Testis (tissue), 2 donors: ENCODE measurements at regions not wholly inside any gene's neighbourhood (a gene's known extent, or its start where the extent isn't known, plus 50 kb on each side); places are given as distances from the start of the nearest gene placed in this dataset.

Source experiments
- CTCF ChIP-seq, 3 experiments: fragments of 450-650 bp in 2 of 3; fragments of 200-600 bp in 1 of 3; sonication (generic) in 1 of 3; IDR thresholded peaks; one replicate each; pipeline ENCODE4 v1.5.1; 2016 to 2019; ENCODE audit warnings: antibody characterized with exemption in 3 of 3, mild to moderate bottlenecking in 2 of 3, moderate library complexity in 1 of 3
- POLR2A ChIP-seq: fragments of 450-650 bp; IDR thresholded peaks from one replicate; pipeline ENCODE4 v1.6.1; 2017; ENCODE audit warnings: antibody characterized with exemption, mild to moderate bottlenecking, moderate library complexity

GRCh38 chr11:98040061-98040808, 980.5 kb upstream of the CNTN5 start:
- no peak for TF ChIP-seq CTCF (IDR thresholded peaks at IDR 0.05)
- TF ChIP-seq POLR2A, result no peak
